ENCODE measurements at regions not wholly inside any gene's neighbourhood (a gene's known extent, or its start where the extent isn't known, plus 50 kb on each side); places are given as distances from the start of the nearest gene placed in this dataset.
"Not testable (repeated sequence)": the region's sequence is repeated elsewhere in the genome, so short reads cannot be mapped to it uniquely, and the experiment has no call there.

- not testable (repeated sequence) for FAIRE-seq
Observed at GRCh38 chr12:105895197-105895832, 243.4 kb downstream of the NUAK1 start.

GRCh38 chr12:105897311-105897725 is 241.4 kb downstream of the NUAK1 start:
- FAIRE-seq = no peak

- not testable (repeated sequence) for FAIRE-seq
Observed at GRCh38 chr12:105898271-105898670, 240.5 kb downstream of the NUAK1 start.

GRCh38 chr12:105899589-105899988 is 239.2 kb downstream of the NUAK1 start:
- no peak for FAIRE-seq

- FAIRE-seq = no peak
Observed at GRCh38 chr12:105906561-105906960, 232.2 kb downstream of the NUAK1 start.

GRCh38 chr12:105907982-105908381 is 230.8 kb downstream of the NUAK1 start:
- no peak for FAIRE-seq

- no peak for FAIRE-seq
Observed at GRCh38 chr12:105910030-105910429, 228.7 kb downstream of the NUAK1 start.

GRCh38 chr12:105911966-105912365 is 226.8 kb downstream of the NUAK1 start:
- no peak for FAIRE-seq

- no peak for FAIRE-seq
Observed at GRCh38 chr12:105912882-105913678, 225.7 kb downstream of the NUAK1 start.

- FAIRE-seq = no peak
Observed at GRCh38 chr12:105915997-105916759, 222.6 kb downstream of the NUAK1 start.

- FAIRE-seq = no peak
Observed at GRCh38 chr12:105916760-105917039, 222.1 kb downstream of the NUAK1 start.

- FAIRE-seq = no peak
Observed at GRCh38 chr12:105920161-105920684, 218.5 kb downstream of the NUAK1 start.

- FAIRE-seq = no peak
Observed at GRCh38 chr12:105921055-105921454, 217.7 kb downstream of the NUAK1 start.

GRCh38 chr12:105921872-105922669 is 216.7 kb downstream of the NUAK1 start:
- no peak for FAIRE-seq

GRCh38 chr12:105922670-105923102 is 216.1 kb downstream of the NUAK1 start:
- no peak for FAIRE-seq

- no peak for FAIRE-seq
Observed at GRCh38 chr12:105924526-105925208, 214.1 kb downstream of the NUAK1 start.

- FAIRE-seq = no peak
Observed at GRCh38 chr12:105927564-105927963, 211.2 kb downstream of the NUAK1 start.

GRCh38 chr12:105928436-105928835 is 210.3 kb downstream of the NUAK1 start:
- no peak for FAIRE-seq

- FAIRE-seq = no peak
Observed at GRCh38 chr12:105929192-105929591, 209.6 kb downstream of the NUAK1 start.

GRCh38 chr12:105930557-105931503 is 207.9 kb downstream of the NUAK1 start:
- FAIRE-seq = no peak
